ENCODE measurements at regions not wholly inside any gene's neighbourhood (a gene's known extent, or its start where the extent isn't known, plus 50 kb on each side); places are given as distances from the start of the nearest gene placed in this dataset.

- DNase-seq: no peak
Observed at GRCh38 chr3:181860235-181860634, 148.5 kb downstream of the SOX2 start.

DNA sequence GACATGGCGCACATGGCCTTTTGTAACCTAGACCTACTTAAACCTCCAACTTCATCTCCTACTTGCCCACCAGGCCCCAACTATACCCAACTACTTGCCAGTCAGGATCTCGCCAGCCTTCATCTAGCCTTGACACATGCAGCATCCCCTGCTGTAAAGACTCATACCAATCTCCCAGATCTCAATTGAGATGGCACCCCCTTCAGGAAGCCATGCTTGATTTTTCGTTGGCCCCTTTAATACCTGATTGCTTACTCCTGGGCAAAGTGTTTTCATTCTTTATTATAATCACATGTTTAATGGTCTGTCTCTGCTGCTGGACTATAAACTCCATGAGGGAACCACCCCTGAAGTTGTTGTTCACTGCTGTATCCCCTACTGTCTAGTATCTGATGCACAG lies 150.8 kb downstream of the SOX2 start:
- no peak for DNase-seq

- no peak for DNase-seq
Observed at GRCh38 chr3:181868576-181869082, 156.9 kb downstream of the SOX2 start.

DNA sequence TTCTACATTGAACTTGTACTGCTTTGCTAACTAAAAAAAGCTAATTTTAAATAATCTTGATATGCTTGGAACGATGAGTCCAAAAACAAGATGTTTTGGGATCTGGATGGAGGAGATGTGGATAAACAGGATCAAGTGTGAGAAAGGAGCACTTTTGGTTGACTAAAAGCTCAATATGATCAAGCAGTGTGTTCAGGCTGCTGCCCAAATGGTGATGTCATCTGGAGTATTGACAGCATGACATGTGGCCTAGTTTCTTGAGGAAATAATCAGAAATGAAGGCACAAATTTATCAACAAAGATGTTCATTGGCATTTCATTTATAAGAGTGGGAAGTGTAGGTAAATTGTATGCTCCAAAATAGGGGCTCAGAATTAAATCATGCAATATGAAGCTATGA lies 161.2 kb downstream of the SOX2 start:
- DNase-seq: no peak

DNA sequence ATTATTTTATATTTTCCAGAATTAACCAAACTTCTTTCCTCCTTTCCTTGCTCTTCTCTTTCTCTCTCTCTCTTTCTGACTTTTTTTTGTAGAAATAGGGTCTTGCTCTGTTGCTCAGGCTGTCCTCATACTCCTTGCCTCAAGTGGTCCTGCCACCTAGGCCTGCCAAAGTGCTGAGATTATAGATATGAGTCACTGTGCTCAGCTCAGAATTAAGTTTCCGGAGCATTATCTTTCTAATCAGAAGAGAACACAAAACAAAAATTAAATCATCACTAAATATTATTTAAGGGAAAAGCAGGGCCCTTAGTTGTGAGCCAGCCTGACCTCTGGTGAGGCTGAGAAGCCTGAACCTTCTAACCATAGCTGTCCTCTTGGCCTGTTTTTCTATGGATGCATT lies 168.2 kb downstream of the SOX2 start:
- DNase-seq: no peak

- DNase-seq: peak in 1 of 2 experiments; percentile 50
Observed at GRCh38 chr3:181880331-181880730, 168.6 kb downstream of the SOX2 start.

DNA sequence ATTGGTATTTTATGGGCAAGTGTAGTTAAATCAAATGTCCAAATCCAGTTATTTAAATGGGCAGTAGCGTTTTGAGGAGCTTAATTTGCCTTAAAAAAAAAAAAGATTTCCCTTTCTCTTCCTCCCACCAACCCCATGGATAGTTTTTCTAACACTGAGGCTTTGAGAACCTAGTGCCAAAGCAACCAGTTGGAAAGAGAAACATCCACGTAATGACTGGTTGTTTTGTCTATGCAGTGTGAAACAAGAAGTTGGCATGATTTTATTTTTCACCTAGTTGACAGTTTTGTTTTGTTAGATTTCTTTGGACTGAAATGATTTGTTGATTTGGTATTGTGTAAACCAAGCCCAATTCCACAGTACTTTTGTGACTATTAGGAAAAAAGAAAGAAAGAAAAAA lies 170.0 kb downstream of the SOX2 start:
- DNase-seq: no peak

DNA sequence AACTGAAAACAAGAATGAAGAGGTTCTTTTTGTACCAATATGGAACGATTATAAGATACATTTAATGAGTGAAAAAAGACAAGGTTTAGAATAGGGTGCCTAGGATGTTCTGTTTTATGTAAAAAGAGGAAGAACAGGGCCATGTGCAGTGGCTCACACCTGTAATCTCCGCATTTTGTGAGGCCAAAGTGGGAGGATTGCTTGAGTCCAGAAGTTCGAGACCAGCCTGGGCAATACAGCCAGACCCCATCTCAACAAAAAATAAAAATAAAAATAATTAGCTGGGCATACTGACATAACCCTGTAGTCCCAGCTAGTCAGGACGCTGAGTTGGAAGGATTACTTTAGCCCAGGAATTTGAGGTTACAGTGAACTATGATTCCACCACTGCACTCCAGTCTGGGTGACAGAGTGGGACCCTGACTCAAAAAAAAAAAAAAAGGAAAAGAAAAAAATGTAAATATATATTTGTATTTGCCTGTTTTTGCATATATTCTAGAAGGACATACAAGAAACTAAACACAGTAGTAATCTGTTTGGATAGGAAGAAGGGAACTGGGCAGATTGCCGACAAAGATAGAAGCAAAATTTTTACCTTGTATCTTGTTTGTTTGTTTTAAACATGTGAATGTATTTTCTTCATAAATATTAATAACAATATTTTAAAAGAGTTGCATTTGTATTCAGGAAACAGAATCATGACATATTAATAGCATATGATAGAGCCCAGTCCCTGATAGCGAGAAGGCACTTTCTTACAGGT lies 174.3 kb downstream of the SOX2 start:
- DNase-seq: no peak

DNA sequence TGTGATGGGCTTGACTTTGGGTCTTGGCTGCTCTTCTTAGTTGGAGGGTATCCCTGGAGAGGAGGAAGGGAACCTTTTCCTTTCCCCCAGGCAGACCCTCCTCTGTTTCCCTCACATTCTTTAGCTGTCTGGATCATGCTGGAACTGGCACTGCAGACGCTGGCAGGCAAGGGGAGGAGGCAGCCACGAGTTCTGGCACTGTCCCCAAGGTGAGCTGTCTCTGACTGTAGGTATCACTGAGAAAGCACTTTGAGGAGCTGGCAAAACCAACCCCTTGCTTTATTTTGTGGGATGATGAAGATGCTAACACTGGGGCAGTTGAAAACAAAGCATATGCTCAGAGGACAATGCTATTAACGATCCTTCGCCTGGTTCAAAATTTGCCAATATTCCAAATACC lies 175.0 kb downstream of the SOX2 start:
- no peak for DNase-seq

GRCh38 chr3:181887685-181888084 lies 176.0 kb downstream of the SOX2 start:
- DNase-seq: no peak

GRCh38 chr3:181888234-181888633 lies 176.5 kb downstream of the SOX2 start:
- DNase-seq: peak in 1 of 2 experiments; percentile 12

DNA sequence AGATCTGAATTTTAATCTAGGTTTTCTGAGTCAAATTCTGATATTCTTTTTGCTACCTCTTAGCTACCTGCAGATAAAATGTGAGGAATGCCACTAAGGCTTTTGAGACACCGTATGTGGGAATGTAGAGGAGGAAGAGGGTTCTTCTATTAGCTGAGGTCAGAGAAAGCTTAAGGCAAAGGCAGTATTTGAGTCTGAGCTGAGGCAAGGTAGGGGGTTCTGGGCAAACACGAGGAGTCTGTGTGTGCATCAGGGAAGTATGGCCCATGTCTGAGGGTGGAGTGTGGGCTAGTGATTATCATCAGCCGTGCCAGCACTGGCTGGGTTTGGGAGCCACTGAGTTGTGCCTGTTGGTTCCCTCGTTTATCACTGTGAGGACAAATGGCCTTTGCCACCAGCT lies 181.1 kb downstream of the SOX2 start:
- DNase-seq: no peak

DNA sequence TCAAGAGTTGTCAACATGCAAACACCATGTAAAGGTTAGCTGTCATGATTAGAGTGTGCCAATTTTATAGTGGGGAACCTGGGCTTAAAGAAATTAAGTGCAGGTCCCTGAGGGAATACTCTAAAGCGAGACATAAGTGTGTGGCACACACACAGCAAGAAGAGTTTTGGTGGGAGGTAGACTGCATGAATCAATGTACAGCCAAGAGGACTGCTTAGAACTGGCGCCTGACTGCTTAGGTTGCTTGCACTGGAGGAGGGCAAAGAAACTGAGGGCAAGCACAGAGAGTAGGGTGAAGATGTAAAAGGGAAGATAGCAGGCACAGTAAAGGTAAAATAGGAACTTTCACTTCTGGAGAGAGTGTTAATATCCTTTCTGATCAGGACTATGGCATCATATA lies 184.9 kb downstream of the SOX2 start:
- peak; percentile 92 to 94 for DNase-seq

- no peak for DNase-seq
Observed at GRCh38 chr3:181899702-181900101, 188.0 kb downstream of the SOX2 start.

DNA sequence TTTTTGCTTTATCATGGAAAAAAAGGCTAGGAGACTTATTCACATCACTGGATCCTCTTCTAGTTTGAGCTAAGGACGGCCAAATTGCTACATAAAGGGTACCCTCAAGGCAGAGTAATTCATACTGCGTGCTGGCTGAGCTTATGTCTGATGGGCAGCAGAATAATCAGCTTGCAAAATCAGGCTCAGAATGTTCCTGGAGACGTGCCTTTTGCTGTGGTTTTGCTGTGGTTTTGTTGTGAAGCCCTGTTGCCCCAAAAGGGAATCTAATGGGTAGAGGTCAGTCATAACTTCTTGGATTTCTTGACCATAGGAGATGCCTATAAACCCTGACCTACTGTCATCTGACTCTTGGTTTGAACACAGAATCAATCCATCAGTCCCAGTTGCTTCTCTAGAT lies 189.9 kb downstream of the SOX2 start:
- DNase-seq: no peak

DNA sequence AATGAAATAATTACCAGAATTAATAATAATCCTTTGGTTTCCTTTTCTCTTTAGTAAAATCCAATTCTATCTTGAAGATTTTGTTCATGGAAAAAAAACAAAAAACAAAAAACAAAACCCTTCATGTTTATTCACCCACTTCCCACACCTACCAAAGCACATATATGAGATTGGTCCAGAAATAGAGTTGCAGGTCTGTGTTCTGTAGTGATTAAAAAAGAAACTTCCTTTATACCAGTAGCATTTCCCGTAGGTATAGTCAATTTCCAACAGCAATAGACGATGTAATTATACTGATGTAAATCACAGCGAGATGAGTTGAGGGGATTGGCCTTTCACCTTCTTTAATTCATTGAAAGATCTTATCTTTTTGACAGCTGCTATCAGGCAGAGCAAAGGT lies 194.6 kb downstream of the SOX2 start:
- DNase-seq: no peak

GRCh38 chr3:181909241-181909640 lies 197.5 kb downstream of the SOX2 start:
- DNase-seq: no peak

DNA sequence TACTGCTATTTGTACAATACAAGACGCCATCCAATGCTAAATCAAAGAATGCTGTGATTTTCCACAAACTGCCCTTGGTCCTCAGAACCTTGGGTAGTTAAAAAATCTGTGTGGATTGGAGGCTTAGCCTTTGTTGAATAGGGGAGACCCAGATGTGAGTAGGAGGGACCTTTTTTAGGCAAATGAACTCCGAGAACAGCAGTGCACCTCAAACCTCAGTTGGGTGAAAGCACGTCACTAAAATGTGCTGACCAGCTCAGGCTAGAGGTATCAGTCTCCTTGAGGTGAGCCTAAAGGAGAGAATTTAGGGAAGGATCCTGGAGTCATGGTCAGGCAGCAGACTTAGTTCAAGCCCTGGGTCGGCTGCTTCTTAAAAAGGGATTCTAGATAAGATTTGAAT lies 200.7 kb downstream of the SOX2 start:
- DNase-seq: no peak

- no peak for DNase-seq
Observed at GRCh38 chr3:181913254-181913653, 201.5 kb downstream of the SOX2 start.

- DNase-seq: no peak
Observed at GRCh38 chr3:181915551-181915950, 203.8 kb downstream of the SOX2 start.

GRCh38 chr3:181916013-181916412 lies 204.3 kb downstream of the SOX2 start:
- no peak for DNase-seq

- DNase-seq: no peak
Observed at GRCh38 chr3:181917027-181917426, 205.3 kb downstream of the SOX2 start.

GRCh38 chr3:181919375-181919774 lies 207.7 kb downstream of the SOX2 start:
- DNase-seq: no peak

- DNase-seq: no peak
Observed at GRCh38 chr3:181920409-181920808, 208.7 kb downstream of the SOX2 start.

GRCh38 chr3:181921220-181921619 lies 209.5 kb downstream of the SOX2 start:
- no peak for DNase-seq

Data from NCI-H524 (cell line).